Hepatocyte (in vitro differentiated cells): ENCODE measurements at regions not wholly inside any gene's neighbourhood (a gene's known extent, or its start where the extent isn't known, plus 50 kb on each side); places are given as distances from the start of the nearest gene placed in this dataset.

Experiments used
- DNase-seq: peaks from one replicate; pipeline ENCODE4 v3.0.0-alpha.2; 2016; ENCODE audit warnings: low spot score
- H2AFZ ChIP-seq: fragments of 200-600 bp; sonication (generic); 2 replicates; pipeline ENCODE4 v1.6.0; 2016; ENCODE audit warnings: antibody characterized with exemption, mild to moderate bottlenecking
- H3K27ac ChIP-seq: fragments of 200-600 bp; sonication (generic); 2 replicates; pipeline ENCODE4 v1.5.1; 2016; ENCODE audit warnings: mild to moderate bottlenecking
- H3K27me3 ChIP-seq: fragments of 200-600 bp; sonication (generic); 2 replicates; pipeline ENCODE4 v1.6.1; 2016
- H3K36me3 ChIP-seq: fragments of 200-600 bp; sonication (generic); replicated peaks from 2 replicates; pipeline ENCODE4 v1.5.1; 2016; ENCODE audit warnings: low read depth; ENCODE audit not compliant: insufficient read depth
- H3K4me1 ChIP-seq: fragments of 200-600 bp; sonication (generic); 2 replicates; pipeline ENCODE4 v1.5.1; 2016; ENCODE audit warnings: mild to moderate bottlenecking, moderate library complexity; ENCODE audit not compliant: insufficient read depth
- H3K4me2 ChIP-seq: fragments of 200-600 bp; sonication (generic); 2 replicates; pipeline ENCODE4 v1.6.0; 2016
- H3K4me3 ChIP-seq: fragments of 200-600 bp; sonication (generic); 2 replicates; pipeline ENCODE4 v1.5.1; 2016; ENCODE audit warnings: mild to moderate bottlenecking
- H3K79me2 ChIP-seq: fragments of 200-600 bp; sonication (generic); 2 replicates; pipeline ENCODE4 v1.6.0; 2017; ENCODE audit warnings: mild to moderate bottlenecking
- H3K9me2 ChIP-seq: fragments of 200-600 bp; sonication (generic); replicated peaks from 2 replicates; pipeline ENCODE4 v1.6.0; 2017; ENCODE audit warnings: mild to moderate bottlenecking; ENCODE audit not compliant: insufficient read depth
- H3K9me3 ChIP-seq: fragments of 200-600 bp; sonication (generic); 2 replicates; pipeline ENCODE4 v1.5.1; 2016; ENCODE audit warnings: low read depth, mild to moderate bottlenecking
- H4K20me1 ChIP-seq: fragments of 200-600 bp; sonication (generic); 2 replicates; pipeline ENCODE4 v1.6.0; 2016; ENCODE audit warnings: mild to moderate bottlenecking; ENCODE audit not compliant: insufficient read depth, poor library complexity, severe bottlenecking
- CTCF ChIP-seq: fragments of 200-600 bp; sonication (generic); IDR thresholded peaks from 2 replicates; pipeline ENCODE4 v1.5.1; 2016; ENCODE audit warnings: antibody characterized with exemption, mild to moderate bottlenecking; ENCODE audit not compliant: poor library complexity
- EZH2 ChIP-seq: fragments of 200-600 bp; sonication (generic); IDR thresholded peaks from 2 replicates; pipeline ENCODE4 v1.6.1; 2016; ENCODE audit warnings: antibody characterized with exemption, mild to moderate bottlenecking, borderline replicate concordance
- EZH2phosphoT487 ChIP-seq: fragments of 200-600 bp; sonication (generic); IDR thresholded peaks from one replicate; pipeline ENCODE4 v1.6.1; 2018; ENCODE audit warnings: antibody characterized with exemption, mild to moderate bottlenecking, low read depth, moderate library complexity; ENCODE audit not compliant: unreplicated experiment, severe bottlenecking
- WGBS: methylation state at CpG from one replicate; pipeline ENCODE4 v1.1.6; 2016; ENCODE audit warnings: low lambda C conversion rate; ENCODE audit errors: missing lambda C conversion rate; 5-methylcytosine and 5-hydroxymethylcytosine counted together

GRCh38 chr9:31314241-31314640 lies 1070.2 kb upstream of the ACO1 start:
- no peaks in the 10 kb centered on the region for H3K9me2 ChIP-seq
- H3K4me1 ChIP-seq = no peaks in the 10 kb centered on the region
- H3K27me3 ChIP-seq = no peaks in the 10 kb centered on the region
- H3K4me3 ChIP-seq = no peak overlapping the region
- H4K20me1 ChIP-seq = no peaks in the 10 kb centered on the region
- H3K9me3 ChIP-seq = no peaks in the 10 kb centered on the region
- H2AFZ ChIP-seq = no peak overlapping the region
- H3K27ac ChIP-seq = no peak overlapping the region
- 63% methylated on average over 1 of the region's 1 CpG for WGBS
- no peaks in the 10 kb centered on the region for H3K79me2 ChIP-seq
- no peak overlapping the region for H3K4me2 ChIP-seq
- TF ChIP-seq EZH2 (no peak), CTCF (no peak), EZH2phosphoT487 (no peak)
- no peak for DNase-seq
- H3K36me3 ChIP-seq = no peaks in the 10 kb centered on the region

GRCh38 chr9:31320494-31320893 lies 1063.9 kb upstream of the ACO1 start:
- Histone ChIP-seq H4K20me1 (no peaks in the 10 kb centered on the region), H3K27me3 (no peaks in the 10 kb centered on the region), H3K36me3 (no peaks in the 10 kb centered on the region), H3K4me2 (no peak overlapping the region), H2AFZ (no peak overlapping the region), H3K9me2 (no peaks in the 10 kb centered on the region), H3K79me2 (no peaks in the 10 kb centered on the region), H3K9me3 (no peaks in the 10 kb centered on the region), H3K4me3 (no peak overlapping the region), H3K4me1 (no peaks in the 10 kb centered on the region), H3K27ac (no peak overlapping the region)
- WGBS = 98% methylated on average over 9 of the region's 9 CpGs
- DNase-seq = no peak
- TF ChIP-seq CTCF (no peak), EZH2 (no peak), EZH2phosphoT487 (no peak)

DNA sequence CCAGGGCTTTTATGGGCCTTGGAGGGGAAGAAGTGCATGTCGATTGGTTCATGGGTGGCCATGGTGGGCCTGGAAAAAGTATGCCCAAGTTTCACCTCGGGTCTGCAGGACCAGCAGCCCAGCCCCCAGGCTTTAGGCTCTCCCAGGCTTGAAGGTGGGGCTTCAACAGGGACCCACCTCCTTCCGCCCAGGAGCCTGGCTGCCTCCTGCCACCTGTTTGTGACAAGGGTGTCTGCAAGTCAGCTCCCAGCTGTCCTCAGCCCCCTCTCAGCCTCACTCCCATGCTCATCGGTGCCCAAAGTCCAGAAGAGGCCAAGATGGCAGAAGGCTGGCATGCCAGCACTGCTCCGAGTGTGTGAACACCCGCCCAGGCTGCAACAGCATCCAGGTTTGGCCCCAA lies 1063.2 kb upstream of the ACO1 start:
- Histone ChIP-seq H3K4me2 (no peak overlapping the region), H3K36me3 (no peaks in the 10 kb centered on the region), H4K20me1 (no peaks in the 10 kb centered on the region), H3K9me2 (no peaks in the 10 kb centered on the region), H3K4me3 (no peak overlapping the region), H2AFZ (no peak overlapping the region), H3K27ac (no peak overlapping the region), H3K27me3 (no peaks in the 10 kb centered on the region), H3K79me2 (no peaks in the 10 kb centered on the region), H3K4me1 (no peaks in the 10 kb centered on the region), H3K9me3 (no peaks in the 10 kb centered on the region)
- WGBS = 85% methylated on average over 6 of the region's 6 CpGs
- no peak for TF ChIP-seq CTCF
- TF ChIP-seq EZH2phosphoT487 = no peak
- TF ChIP-seq EZH2 = no peak
- no peak for DNase-seq

- 98% methylated on average over 3 of the region's 3 CpGs for WGBS
- no peaks in the 10 kb centered on the region for H3K36me3 ChIP-seq
- no peaks in the 10 kb centered on the region for H4K20me1 ChIP-seq
- H2AFZ ChIP-seq = no peak overlapping the region
- no peaks in the 10 kb centered on the region for H3K79me2 ChIP-seq
- no peak overlapping the region for H3K4me2 ChIP-seq
- no peaks in the 10 kb centered on the region for H3K4me1 ChIP-seq
- H3K9me3 ChIP-seq = no peaks in the 10 kb centered on the region
- TF ChIP-seq EZH2phosphoT487 = no peak
- H3K27ac ChIP-seq = no peak overlapping the region
- H3K4me3 ChIP-seq = no peak overlapping the region
- no peaks in the 10 kb centered on the region for H3K9me2 ChIP-seq
- H3K27me3 ChIP-seq = no peaks in the 10 kb centered on the region
- DNase-seq = no peak
Measured at GRCh38 chr9:31321686-31322085, 1062.8 kb upstream of the ACO1 start.
